Endothelial cell of umbilical vein (primary cell): ENCODE measurements at regions not wholly inside any gene's neighbourhood (a gene's known extent, or its start where the extent isn't known, plus 50 kb on each side); places are given as distances from the start of the nearest gene placed in this dataset.

Experiments
- BruUV-seq: library from RNA; stranded (reverse); fragments of 400-500 nt; replicated peaks from 2 replicates; lab custom pipeline; 2021; lab: Mats Ljungman, UMichigan
- CTCF ChIA-PET: fragments of 300-600, 350-600 bp; sonication (Branson Sonifier 250); formaldehyde crosslinking; loops from one replicate; lab custom pipeline; 2021; ENCODE audit warnings: antibody characterized with exemption, inconsistent platforms; lab: Charles Lee
- POLR2A ChIA-PET: fragments of 300-600, 350-600 bp; sonication (Branson Sonifier 250); formaldehyde crosslinking; loops from one replicate; lab custom pipeline; 2021; ENCODE audit warnings: antibody characterized with exemption, inconsistent platforms; lab: Charles Lee
- DNase-seq: peaks from one replicate; pipeline ENCODE4 v3.0.0-alpha.2; 2011; ENCODE audit warnings: low read depth, low spot score
- FAIRE-seq: peaks from 2 replicates; lab custom pipeline; 2011; peaks lifted over from hg19 to GRCh38; lab: Jason Lieb, UNC
- H2AFZ ChIP-seq: 2 replicates; pipeline ENCODE4 v1.6.0; 2012; ENCODE audit warnings: low read depth, low read length, control low read depth, inconsistent platforms
- H3K27ac ChIP-seq: 2 replicates; pipeline ENCODE4 v1.5.1; 2011; ENCODE audit warnings: low read depth, mild to moderate bottlenecking, control low read depth, low read length, moderate library complexity; ENCODE audit not compliant: insufficient read depth
- H3K27me3 ChIP-seq, 2 experiments: 2 replicates each; pipeline versions ENCODE4 v1.6.0 to v1.6.1; 2011; ENCODE audit warnings: low read length in 2 of 2, mixed read lengths in 1 of 2; ENCODE audit not compliant: control insufficient read depth in 2 of 2, insufficient read depth in 2 of 2
- H3K36me3 ChIP-seq, 2 experiments: 2 replicates in 1 of 2; 3 replicates in 1 of 2; pipeline ENCODE4 v1.5.1; 2011; ENCODE audit warnings: low read length in 2 of 2, mild to moderate bottlenecking in 1 of 2, moderate library complexity in 1 of 2; ENCODE audit not compliant: control insufficient read depth in 2 of 2, insufficient read depth in 2 of 2; ENCODE audit errors: extremely low read depth in 1 of 2
- H3K4me1 ChIP-seq: 3 replicates; pipeline ENCODE4 v1.5.1; 2011; ENCODE audit warnings: mild to moderate bottlenecking, low read length; ENCODE audit not compliant: control insufficient read depth, insufficient read depth; ENCODE audit errors: extremely low read depth
- H3K4me2 ChIP-seq: 2 replicates; pipeline ENCODE4 v1.6.1; 2011; ENCODE audit warnings: low read length, control low read depth, mixed read lengths; ENCODE audit not compliant: insufficient read depth
- H3K4me3 ChIP-seq, 3 experiments: fragments of 200-600 bp in 1 of 3; sonication (generic), shearing (Covaris generic) in 1 of 3; replicated peaks in 1 of 3; 2 replicates each; pipeline ENCODE4 v1.5.1; 2011 to 2016; ENCODE audit warnings: control low read depth in 3 of 3, low read length in 3 of 3, mild to moderate bottlenecking in 2 of 3, inconsistent platforms in 1 of 3, low read depth in 1 of 3, moderate library complexity in 1 of 3; ENCODE audit not compliant: insufficient read depth in 1 of 3
- H3K79me2 ChIP-seq: 2 replicates; pipeline ENCODE4 v1.6.0; 2012; ENCODE audit warnings: low read length, inconsistent platforms; ENCODE audit not compliant: control insufficient read depth, insufficient read depth
- H3K9ac ChIP-seq: replicated peaks from 2 replicates; pipeline ENCODE3; 2011; ENCODE audit warnings: low read length, control low read depth; ENCODE audit not compliant: insufficient read depth; ENCODE audit errors: extremely low read depth
- H3K9me1 ChIP-seq: replicated peaks from 3 replicates; pipeline ENCODE4 v1.6.0; 2011; ENCODE audit warnings: mild to moderate bottlenecking, low read length; ENCODE audit not compliant: control insufficient read depth, insufficient read depth; ENCODE audit errors: extremely low read depth
- H3K9me3 ChIP-seq: replicated peaks from 2 replicates; pipeline ENCODE4 v1.5.1; 2012; ENCODE audit warnings: low read length, inconsistent platforms; ENCODE audit not compliant: control insufficient read depth, insufficient read depth
- H4K20me1 ChIP-seq: replicated peaks from 2 replicates; pipeline ENCODE3; 2011; ENCODE audit warnings: mild to moderate bottlenecking, low read length; ENCODE audit not compliant: control insufficient read depth, insufficient read depth; ENCODE audit errors: extremely low read depth
- EZH2 ChIP-seq: IDR thresholded peaks from 2 replicates; pipeline ENCODE4 v1.6.1; 2012; ENCODE audit warnings: borderline replicate concordance, low read depth, mild to moderate bottlenecking, moderate library complexity, low read length, inconsistent platforms; ENCODE audit not compliant: severe bottlenecking
- FOS ChIP-seq: IDR thresholded peaks from 2 replicates; pipeline ENCODE4 v1.6.1; 2011; ENCODE audit warnings: mild to moderate bottlenecking, low read length, moderate library complexity, borderline replicate concordance; ENCODE audit not compliant: insufficient read depth
- GATA2 ChIP-seq: IDR thresholded peaks from 2 replicates; pipeline ENCODE4 v1.7.0; 2011; ENCODE audit warnings: low read depth, mild to moderate bottlenecking, moderate library complexity, mixed read lengths, low read length; ENCODE audit not compliant: insufficient read length, insufficient read depth
- JUN ChIP-seq: IDR thresholded peaks from 2 replicates; pipeline ENCODE4 v1.6.1; 2011; ENCODE audit warnings: borderline replicate concordance, low read depth; ENCODE audit not compliant: insufficient read length, insufficient read depth
- MYC ChIP-seq: IDR thresholded peaks from one replicate; pipeline ENCODE4 v1.6.1; 2011; ENCODE audit warnings: mild to moderate bottlenecking, low read depth, low read length
- POLR2A ChIP-seq: IDR thresholded peaks from 2 replicates; pipeline ENCODE4 v1.6.1; 2012; ENCODE audit warnings: low read depth, mild to moderate bottlenecking, control low read depth, low read length
- POLR2AphosphoS5 ChIP-seq: IDR thresholded peaks from 2 replicates; pipeline ENCODE4 v1.6.1; 2012; ENCODE audit warnings: low read depth, mild to moderate bottlenecking, control low read depth, low read length, moderate library complexity; ENCODE audit not compliant: insufficient read depth
- dilution Hi-C: fragments of 300-500 bp; cut with MboI; formaldehyde crosslinking; loops from one replicate; pipeline ENCODE4 v1.15.0; 2019; ENCODE audit warnings: low sequenced_read_pairs; ENCODE audit not compliant: extremely low pct_ligation_motif_present
- intact Hi-C: fragments of 100-400 bp; cut with micrococcal nuclease; formaldehyde crosslinking; loops from one replicate; pipeline ENCODE4 v1.10.0; 2022
- TF ChIP-seq, protein P1 (sequence below), 2 donors: IDR thresholded peaks; 1 replicate in 1 of 2; 2 replicates in 1 of 2; pipeline ENCODE4 v1.5.1; 2011; ENCODE audit warnings: low read length in 2 of 2, mild to moderate bottlenecking in 2 of 2, moderate library complexity in 2 of 2, control low read depth in 1 of 2, inconsistent platforms in 1 of 2, low read depth in 1 of 2; ENCODE audit not compliant: insufficient read depth in 1 of 2; ENCODE audit errors: extremely low read depth in 1 of 2
- TF ChIP-seq, protein P2 (sequence below): IDR thresholded peaks from 2 replicates; pipeline ENCODE4 v1.6.1; 2011; ENCODE audit not compliant: insufficient read depth, insufficient read length

DNA sequence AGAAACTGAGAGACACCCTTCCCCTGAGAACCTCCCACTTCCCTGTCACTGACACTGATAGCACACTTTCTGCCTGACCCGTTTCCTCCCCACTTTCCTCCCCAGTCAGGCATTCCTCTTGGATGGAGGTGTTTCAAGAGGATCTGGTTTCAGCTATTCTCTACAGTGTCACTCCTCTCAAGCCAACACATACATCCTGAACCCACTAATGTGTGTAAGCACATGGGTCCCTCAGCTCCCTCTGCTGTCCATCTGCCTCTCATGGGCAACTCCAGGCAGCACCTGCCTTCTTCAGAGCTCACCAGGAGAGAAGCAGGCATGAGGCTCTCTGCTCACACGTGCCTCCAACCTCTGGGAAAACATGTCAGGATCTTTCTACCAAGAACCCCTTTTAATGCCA, 207.6 kb downstream of the NAF1 start:
- TF ChIP-seq, protein P1, sequence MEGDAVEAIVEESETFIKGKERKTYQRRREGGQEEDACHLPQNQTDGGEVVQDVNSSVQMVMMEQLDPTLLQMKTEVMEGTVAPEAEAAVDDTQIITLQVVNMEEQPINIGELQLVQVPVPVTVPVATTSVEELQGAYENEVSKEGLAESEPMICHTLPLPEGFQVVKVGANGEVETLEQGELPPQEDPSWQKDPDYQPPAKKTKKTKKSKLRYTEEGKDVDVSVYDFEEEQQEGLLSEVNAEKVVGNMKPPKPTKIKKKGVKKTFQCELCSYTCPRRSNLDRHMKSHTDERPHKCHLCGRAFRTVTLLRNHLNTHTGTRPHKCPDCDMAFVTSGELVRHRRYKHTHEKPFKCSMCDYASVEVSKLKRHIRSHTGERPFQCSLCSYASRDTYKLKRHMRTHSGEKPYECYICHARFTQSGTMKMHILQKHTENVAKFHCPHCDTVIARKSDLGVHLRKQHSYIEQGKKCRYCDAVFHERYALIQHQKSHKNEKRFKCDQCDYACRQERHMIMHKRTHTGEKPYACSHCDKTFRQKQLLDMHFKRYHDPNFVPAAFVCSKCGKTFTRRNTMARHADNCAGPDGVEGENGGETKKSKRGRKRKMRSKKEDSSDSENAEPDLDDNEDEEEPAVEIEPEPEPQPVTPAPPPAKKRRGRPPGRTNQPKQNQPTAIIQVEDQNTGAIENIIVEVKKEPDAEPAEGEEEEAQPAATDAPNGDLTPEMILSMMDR (IDR thresholded peaks at IDR 0.05; ENCODE audit: extremely low read depth in 1 of 2, insufficient read depth in 1 of 2, low read depth in 1 of 2, low read length in 2 of 2) = no peak
- TF ChIP-seq FOS (no peak), GATA2 (no peak), EZH2 (no peak), MYC (no peak), POLR2AphosphoS5 (no peak), JUN (no peak), POLR2A (no peak)
- TF ChIP-seq, protein P2, sequence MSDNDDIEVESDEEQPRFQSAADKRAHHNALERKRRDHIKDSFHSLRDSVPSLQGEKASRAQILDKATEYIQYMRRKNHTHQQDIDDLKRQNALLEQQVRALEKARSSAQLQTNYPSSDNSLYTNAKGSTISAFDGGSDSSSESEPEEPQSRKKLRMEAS = no peak
- Histone ChIP-seq H3K79me2 (no peaks in the 10 kb centered on the region), H3K9me1 (no peaks in the 10 kb centered on the region), H3K27ac (no peak overlapping the region), H4K20me1 (no peaks in the 10 kb centered on the region), H3K36me3 (no peaks in the 10 kb centered on the region), H3K4me2 (no peak overlapping the region), H3K4me1 (no peaks in the 10 kb centered on the region), H3K9ac (no peak overlapping the region), H3K9me3 (peaks cover 2% of the 10 kb centered on the region), H2AFZ (no peak overlapping the region), H3K4me3 (no peak overlapping the region), H3K27me3 (no peaks in the 10 kb centered on the region)
- BruUV-seq = no TSS peak
- dilution Hi-C loops = no loop called here
- ChIA-PET CTCF (no interaction called here), POLR2A (no interaction called here)
- intact Hi-C loops = no loop called here
- DNase-seq (no peak), FAIRE-seq (no peak)
